SHP77 (cell line): ENCODE measurements at regions not wholly inside any gene's neighbourhood (a gene's known extent, or its start where the extent isn't known, plus 50 kb on each side); places are given as distances from the start of the nearest gene placed in this dataset.
"Not testable (repeated sequence)": the region's sequence is repeated elsewhere in the genome, so short reads cannot be mapped to it uniquely, and the experiment has no call there.

Experiments
- DNase-seq, 2 experiments: peaks; one replicate each; lab custom pipeline; 2025; lab: John Stamatoyannopoulos, UW

DNA sequence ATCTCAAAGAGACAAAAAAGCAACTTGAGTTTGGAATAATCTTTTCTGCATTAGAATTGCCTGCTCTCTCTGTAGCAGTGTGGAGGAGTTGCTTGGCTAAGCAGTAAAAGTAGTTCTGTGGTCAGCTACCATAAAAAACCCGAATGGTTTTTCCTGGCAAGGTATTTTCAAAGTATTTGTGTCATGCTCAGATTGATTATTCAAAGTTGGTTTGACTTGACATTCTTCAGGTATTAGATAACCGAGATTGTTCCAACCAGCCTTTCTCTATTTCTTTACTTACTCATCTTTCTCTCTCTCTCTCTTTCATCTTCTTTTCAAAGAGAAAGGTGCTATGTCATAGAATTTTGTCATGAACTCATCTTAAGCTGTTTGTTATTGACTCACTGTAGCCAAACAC, 404.9 kb downstream of the CPS1 start:
- DNase-seq = no peak

DNA sequence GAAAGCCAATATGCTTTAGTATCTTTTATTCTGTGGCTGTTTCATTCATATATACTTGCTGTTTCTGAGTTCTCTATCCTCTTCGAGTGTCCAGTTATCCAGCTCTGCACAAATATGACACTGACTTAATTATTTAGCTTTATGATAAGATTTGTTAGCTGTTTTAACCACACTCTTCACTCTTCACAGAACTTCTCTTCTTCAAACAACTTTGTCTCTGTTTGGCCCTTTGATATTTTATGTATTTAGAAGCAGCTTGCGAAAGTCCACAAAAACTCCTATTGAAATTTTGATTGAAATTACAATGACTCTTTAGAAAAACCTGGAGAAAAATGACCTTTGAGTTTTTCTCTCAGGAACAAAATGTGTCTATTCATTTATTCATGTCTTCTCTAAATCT, 407.0 kb downstream of the CPS1 start:
- no peak for DNase-seq

GRCh38 chr2:210964141-210964764, 407.9 kb downstream of the CPS1 start:
- no peak for DNase-seq

- DNase-seq = no peak
These were observed 409.1 kb downstream of the CPS1 start for GRCh38 chr2:210965472-210965871.

DNA sequence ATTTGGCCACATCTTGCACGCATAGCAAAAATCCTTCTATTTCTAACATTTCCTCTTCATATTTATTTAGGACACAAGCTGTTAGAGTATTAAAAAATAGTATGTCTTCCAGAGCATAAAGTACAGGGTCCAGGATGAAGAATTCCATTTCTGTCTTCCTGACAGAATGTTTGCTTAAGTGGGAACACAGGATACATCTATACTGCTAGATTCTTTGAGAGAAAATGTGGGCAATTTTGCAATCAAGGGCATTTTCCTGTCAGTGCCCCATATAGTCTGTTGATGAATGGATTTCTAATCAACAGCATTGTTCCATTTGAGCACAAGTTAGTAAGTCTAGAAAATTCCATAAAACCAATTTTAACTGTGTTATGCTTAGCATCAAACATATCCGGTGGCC, 409.9 kb downstream of the CPS1 start:
- DNase-seq = no peak

- DNase-seq = no peak
These were observed 415.0 kb downstream of the CPS1 start for GRCh38 chr2:210971431-210971830.

GRCh38 chr2:210986806-210987205, 430.4 kb downstream of the CPS1 start:
- DNase-seq = not testable (repeated sequence)

- no peak for DNase-seq
These were observed 434.7 kb downstream of the CPS1 start for GRCh38 chr2:210991107-210991506.

- DNase-seq = no peak
These were observed 437.7 kb downstream of the CPS1 start for GRCh38 chr2:210994104-210994503.

DNA sequence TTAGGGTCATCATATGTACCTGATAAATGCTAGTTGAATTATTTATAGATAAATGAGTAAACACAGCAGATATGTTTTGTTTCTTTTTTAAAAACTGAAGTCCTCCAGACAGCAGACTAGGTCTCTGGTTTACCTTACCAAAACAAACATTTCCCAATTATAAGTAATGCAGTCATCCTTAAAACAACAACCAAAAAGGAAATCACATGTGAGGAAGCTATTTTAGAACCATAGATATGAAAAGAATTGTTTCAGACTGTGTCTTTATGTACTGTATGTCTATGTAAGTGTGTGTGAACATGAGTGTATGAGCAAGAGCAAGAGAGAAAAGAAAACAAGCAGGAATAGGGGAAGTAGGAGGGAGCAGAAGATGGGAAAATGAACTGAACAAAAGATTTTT, 441.0 kb downstream of the CPS1 start:
- DNase-seq = no peak

GRCh38 chr2:210998334-210998733, 441.9 kb downstream of the CPS1 start:
- DNase-seq = no peak

DNA sequence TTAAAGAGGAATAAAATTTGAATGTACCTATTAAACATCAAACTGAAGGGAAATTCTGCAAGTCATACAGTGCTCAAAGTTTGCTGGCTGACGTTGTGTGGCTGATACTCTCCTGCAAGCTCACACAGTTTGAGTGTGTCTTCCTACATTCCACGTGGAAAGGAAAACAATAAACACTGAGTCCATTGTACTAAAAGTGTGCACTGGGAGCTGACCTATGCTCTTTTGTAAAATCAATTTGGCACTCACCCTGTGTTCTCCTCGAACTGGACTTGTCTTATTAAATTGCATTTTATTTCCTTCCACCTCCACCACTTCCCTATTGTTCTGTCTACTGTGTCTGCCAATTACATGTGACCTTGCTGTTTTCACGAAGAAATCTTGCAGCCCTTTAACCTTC, 458.0 kb downstream of the CPS1 start:
- DNase-seq = no peak

- no peak for DNase-seq
These were observed 458.5 kb downstream of the CPS1 start for GRCh38 chr2:211014906-211015305.

DNA sequence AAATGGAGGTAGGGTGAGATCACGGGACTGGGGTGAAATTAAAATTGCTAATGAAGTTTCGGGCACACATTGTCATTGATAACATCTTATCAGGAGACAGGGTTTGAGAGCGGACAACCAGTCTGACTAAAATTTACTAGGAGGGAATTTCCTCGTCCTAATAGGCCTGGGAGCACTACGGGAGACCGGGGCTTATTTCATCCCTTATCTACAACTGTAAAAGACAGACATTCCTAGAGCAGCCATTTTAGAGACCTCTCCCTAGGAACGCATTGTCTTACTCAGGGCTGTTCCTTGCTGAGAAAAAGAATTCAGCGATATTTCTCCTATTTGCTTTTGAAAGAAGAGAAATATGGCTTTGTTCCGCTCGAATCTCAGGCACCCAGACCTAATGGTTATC, 468.7 kb downstream of the CPS1 start:
- not testable (repeated sequence) for DNase-seq

GRCh38 chr2:211026109-211026508, 469.7 kb downstream of the CPS1 start:
- no peak for DNase-seq

- no peak for DNase-seq
These were observed 471.6 kb downstream of the CPS1 start for GRCh38 chr2:211027976-211028375.

GRCh38 chr2:211033765-211034164, 477.4 kb downstream of the CPS1 start:
- peak in 1 of 2 experiments; percentile 22 for DNase-seq

DNA sequence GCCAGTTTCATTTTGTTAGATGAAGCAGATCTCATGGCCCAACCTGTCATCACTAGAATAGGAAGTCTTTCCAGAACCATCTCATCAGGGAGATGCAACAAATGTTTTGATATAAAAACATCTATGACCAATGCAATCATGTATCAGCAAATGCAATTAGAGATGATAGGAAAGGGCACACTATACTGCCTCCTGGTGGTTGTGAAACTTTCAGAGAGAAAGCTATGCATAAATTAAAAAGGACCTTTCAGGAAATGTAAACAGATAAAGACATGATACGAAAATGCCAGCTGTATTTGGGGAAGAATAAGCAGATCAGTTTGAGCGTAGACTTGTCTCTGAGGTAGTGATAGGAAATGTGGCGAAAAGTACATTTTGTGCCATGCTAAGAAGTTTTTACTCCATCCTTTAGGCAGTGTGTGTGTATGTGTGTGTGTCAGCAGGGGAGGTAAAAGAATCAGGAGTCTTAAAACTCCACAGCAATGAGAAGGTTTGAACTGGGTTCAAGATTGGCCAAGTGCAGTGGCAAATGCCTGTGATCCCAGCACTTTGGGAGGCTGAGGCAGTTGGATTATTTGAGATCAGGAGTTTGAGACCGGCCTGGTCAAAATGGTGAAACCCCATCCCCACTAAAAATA, 479.3 kb downstream of the CPS1 start:
- peak; percentile 14 to 26 for DNase-seq

- DNase-seq = no peak
These were observed 488.6 kb downstream of the CPS1 start for GRCh38 chr2:211045025-211045424.

- DNase-seq = no peak
These were observed 493.1 kb downstream of the CPS1 start for GRCh38 chr2:211049321-211050018.

DNA sequence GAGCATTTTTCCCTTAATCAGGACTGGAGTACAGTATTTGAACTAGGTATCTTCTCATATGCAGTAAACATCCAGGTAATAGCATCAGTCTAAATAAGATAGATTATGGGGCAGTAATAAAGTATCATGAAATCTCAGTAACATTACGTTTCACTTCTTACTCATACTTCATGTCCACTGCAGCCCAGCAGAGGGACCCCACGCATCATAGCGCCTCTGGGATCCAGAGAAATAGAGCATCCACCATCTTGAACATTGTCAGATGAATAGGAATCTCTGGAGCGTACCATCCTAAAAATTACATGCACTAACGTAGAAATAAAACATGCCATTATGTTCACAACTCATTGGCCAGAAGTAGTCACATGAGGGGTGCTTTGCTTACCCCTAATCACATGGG, 499.0 kb downstream of the CPS1 start:
- no peak for DNase-seq

DNA sequence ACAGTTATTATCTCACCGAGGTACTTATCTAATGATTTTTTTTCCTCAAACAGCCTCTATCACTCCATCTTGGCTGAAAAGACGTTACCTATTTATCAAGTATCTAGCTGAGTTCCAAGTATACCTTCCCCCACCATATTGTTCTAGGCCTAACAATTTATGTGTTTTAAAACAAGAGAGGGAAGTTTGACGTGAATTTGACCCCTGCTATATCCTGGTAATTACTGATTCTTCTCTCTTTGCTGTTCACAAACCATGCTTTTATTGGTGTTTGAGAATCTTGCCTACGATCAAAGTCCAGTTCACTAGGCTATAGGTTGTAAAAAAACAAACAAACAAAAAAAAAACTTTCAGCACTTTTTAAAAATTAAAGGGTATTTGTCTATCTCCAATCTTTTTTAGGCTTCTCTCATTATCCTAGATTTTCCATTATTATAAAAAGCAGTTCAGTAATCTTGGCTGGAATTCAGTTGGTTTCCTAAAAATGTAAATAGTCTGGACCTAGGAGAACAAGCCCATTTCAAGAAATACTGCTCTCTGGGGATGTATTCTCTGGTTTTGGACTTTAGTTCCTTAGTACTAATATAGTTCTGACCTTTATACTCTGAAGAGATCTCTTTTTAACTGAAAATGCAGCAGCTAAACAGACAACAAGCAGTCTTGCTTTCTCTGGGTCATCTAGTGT, 505.4 kb downstream of the CPS1 start:
- DNase-seq = no peak

DNA sequence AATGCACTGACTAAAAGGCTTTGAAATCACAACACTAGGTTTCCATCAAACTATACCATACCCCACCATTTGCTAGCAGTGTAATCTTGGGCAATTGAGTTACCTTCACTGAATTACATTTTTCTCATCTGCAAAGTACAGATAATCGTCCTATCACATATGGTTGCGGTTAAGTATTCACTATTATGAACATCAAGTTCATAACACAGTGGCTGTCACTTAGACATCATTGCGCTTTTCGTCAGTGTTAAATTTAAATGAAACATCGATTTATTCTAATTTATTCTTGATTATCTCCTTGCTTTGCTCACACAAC, 505.9 kb downstream of the CPS1 start:
- DNase-seq = no peak
